Neural cell (in vitro differentiated cells): ENCODE measurements at regions not wholly inside any gene's neighbourhood (a gene's known extent, or its start where the extent isn't known, plus 50 kb on each side); places are given as distances from the start of the nearest gene placed in this dataset.

Source experiments
- EZH2 ChIP-seq: fragments of 200-600, 300-800 bp; shearing (Covaris generic), sonication (generic); IDR thresholded peaks from 2 replicates; pipeline ENCODE4 v1.6.1; 2014; ENCODE audit warnings: antibody characterized with exemption, low read length, borderline replicate concordance, mild to moderate bottlenecking; ENCODE audit not compliant: insufficient read depth, poor library complexity, severe bottlenecking
- MXI1 ChIP-seq: fragments of 450-650 bp; conservative IDR thresholded peaks from 2 replicates; pipeline ENCODE4 v1.6.1; 2014; ENCODE audit warnings: antibody characterized with exemption, mild to moderate bottlenecking; ENCODE audit not compliant: poor library complexity, severe bottlenecking
- POLR2AphosphoS5 ChIP-seq: IDR thresholded peaks from 2 replicates; pipeline ENCODE4 v1.6.1; 2012
- RAD21 ChIP-seq: fragments of 450-650 bp; conservative IDR thresholded peaks from 2 replicates; pipeline ENCODE4 v1.6.1; 2014; ENCODE audit warnings: antibody characterized with exemption, mild to moderate bottlenecking, moderate library complexity
- SMC3 ChIP-seq: fragments of 450-650 bp; conservative IDR thresholded peaks from 2 replicates; pipeline ENCODE4 v1.6.1; 2014; ENCODE audit warnings: antibody characterized with exemption, mild to moderate bottlenecking, moderate library complexity; ENCODE audit not compliant: poor library complexity
- TAF1 ChIP-seq: IDR thresholded peaks from 2 replicates; pipeline ENCODE4 v1.6.1; 2012; ENCODE audit warnings: low read depth
- TF ChIP-seq, protein P1 (sequence below): fragments of 450-650 bp; IDR thresholded peaks from 2 replicates; pipeline ENCODE4 v1.5.1; 2014; ENCODE audit warnings: antibody characterized with exemption, mild to moderate bottlenecking, moderate library complexity; ENCODE audit not compliant: poor library complexity, severe bottlenecking
- TF ChIP-seq, protein P2 (sequence below): IDR thresholded peaks from 2 replicates; pipeline ENCODE4 v1.6.1; 2012; ENCODE audit warnings: borderline replicate concordance

DNA sequence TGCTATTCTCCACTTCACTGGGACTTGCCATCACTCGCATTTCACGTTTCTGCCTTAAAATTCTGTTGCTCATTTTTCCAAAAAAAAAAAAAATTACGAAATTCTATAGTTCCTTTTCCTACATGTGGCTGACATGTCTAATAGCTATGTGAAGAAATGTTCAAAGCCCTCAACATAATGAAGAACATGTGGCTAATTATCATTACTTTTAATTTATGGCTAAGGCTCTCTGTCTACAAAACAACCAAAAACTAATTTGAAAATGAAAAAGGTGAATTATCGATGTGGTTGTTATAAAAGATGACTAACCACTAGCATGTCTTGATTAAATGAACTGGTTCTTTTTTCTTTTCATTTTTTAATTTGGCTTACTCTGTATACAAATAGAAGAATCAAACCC lies 940.0 kb downstream of the EFNB2 start:
- TF ChIP-seq, protein P1, sequence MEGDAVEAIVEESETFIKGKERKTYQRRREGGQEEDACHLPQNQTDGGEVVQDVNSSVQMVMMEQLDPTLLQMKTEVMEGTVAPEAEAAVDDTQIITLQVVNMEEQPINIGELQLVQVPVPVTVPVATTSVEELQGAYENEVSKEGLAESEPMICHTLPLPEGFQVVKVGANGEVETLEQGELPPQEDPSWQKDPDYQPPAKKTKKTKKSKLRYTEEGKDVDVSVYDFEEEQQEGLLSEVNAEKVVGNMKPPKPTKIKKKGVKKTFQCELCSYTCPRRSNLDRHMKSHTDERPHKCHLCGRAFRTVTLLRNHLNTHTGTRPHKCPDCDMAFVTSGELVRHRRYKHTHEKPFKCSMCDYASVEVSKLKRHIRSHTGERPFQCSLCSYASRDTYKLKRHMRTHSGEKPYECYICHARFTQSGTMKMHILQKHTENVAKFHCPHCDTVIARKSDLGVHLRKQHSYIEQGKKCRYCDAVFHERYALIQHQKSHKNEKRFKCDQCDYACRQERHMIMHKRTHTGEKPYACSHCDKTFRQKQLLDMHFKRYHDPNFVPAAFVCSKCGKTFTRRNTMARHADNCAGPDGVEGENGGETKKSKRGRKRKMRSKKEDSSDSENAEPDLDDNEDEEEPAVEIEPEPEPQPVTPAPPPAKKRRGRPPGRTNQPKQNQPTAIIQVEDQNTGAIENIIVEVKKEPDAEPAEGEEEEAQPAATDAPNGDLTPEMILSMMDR = no peak
- TF ChIP-seq, protein P2, sequence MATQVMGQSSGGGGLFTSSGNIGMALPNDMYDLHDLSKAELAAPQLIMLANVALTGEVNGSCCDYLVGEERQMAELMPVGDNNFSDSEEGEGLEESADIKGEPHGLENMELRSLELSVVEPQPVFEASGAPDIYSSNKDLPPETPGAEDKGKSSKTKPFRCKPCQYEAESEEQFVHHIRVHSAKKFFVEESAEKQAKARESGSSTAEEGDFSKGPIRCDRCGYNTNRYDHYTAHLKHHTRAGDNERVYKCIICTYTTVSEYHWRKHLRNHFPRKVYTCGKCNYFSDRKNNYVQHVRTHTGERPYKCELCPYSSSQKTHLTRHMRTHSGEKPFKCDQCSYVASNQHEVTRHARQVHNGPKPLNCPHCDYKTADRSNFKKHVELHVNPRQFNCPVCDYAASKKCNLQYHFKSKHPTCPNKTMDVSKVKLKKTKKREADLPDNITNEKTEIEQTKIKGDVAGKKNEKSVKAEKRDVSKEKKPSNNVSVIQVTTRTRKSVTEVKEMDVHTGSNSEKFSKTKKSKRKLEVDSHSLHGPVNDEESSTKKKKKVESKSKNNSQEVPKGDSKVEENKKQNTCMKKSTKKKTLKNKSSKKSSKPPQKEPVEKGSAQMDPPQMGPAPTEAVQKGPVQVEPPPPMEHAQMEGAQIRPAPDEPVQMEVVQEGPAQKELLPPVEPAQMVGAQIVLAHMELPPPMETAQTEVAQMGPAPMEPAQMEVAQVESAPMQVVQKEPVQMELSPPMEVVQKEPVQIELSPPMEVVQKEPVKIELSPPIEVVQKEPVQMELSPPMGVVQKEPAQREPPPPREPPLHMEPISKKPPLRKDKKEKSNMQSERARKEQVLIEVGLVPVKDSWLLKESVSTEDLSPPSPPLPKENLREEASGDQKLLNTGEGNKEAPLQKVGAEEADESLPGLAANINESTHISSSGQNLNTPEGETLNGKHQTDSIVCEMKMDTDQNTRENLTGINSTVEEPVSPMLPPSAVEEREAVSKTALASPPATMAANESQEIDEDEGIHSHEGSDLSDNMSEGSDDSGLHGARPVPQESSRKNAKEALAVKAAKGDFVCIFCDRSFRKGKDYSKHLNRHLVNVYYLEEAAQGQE = no peak
- no peak for TF ChIP-seq POLR2AphosphoS5
- TF ChIP-seq EZH2 = no peak
- no peak for TF ChIP-seq RAD21
- no peak for TF ChIP-seq MXI1
- TF ChIP-seq TAF1 = no peak
- TF ChIP-seq SMC3 = no peak
